KMS-11 (cell line): ENCODE measurements at regions not wholly inside any gene's neighbourhood (a gene's known extent, or its start where the extent isn't known, plus 50 kb on each side); places are given as distances from the start of the nearest gene placed in this dataset.

ENCODE experiments used
- H2AFZ ChIP-seq: fragments of 200-600 bp; sonication (generic); 2 replicates; pipeline ENCODE4 v1.6.1; 2016; ENCODE audit warnings: antibody characterized with exemption, mixed run types, low read depth
- H3K27ac ChIP-seq: fragments of 200-600 bp; sonication (generic); 2 replicates; pipeline ENCODE4 v1.6.1; 2016; ENCODE audit warnings: mild to moderate bottlenecking, mixed run types
- H3K27me3 ChIP-seq: fragments of 200-600 bp; sonication (generic); 2 replicates; pipeline ENCODE4 v1.6.1; 2017; ENCODE audit warnings: mild to moderate bottlenecking, low read depth, mixed run types, moderate library complexity; ENCODE audit not compliant: insufficient read depth
- H3K36me3 ChIP-seq: fragments of 200-600 bp; sonication (generic); 2 replicates; pipeline ENCODE4 v1.6.1; 2017; ENCODE audit warnings: mild to moderate bottlenecking, mixed run types; ENCODE audit not compliant: insufficient read depth
- H3K4me1 ChIP-seq: fragments of 200-600 bp; sonication (generic); 2 replicates; pipeline ENCODE4 v1.6.1; 2016; ENCODE audit warnings: mild to moderate bottlenecking, low read depth, mixed run types; ENCODE audit not compliant: poor library complexity, severe bottlenecking
- H3K4me2 ChIP-seq: fragments of 200-600 bp; sonication (generic); 2 replicates; pipeline ENCODE4 v1.7.0; 2016; ENCODE audit warnings: mild to moderate bottlenecking, mixed run types
- H3K4me3 ChIP-seq: fragments of 200-600 bp; sonication (generic); IDR thresholded peaks from 2 replicates; pipeline ENCODE4 v1.6.1; 2017; ENCODE audit warnings: low read depth, low read length, mixed read lengths; ENCODE audit not compliant: insufficient read depth
- H3K79me2 ChIP-seq: fragments of 200-600 bp; sonication (generic); 2 replicates; pipeline ENCODE4 v1.6.1; 2016; ENCODE audit warnings: low read depth, mixed run types; ENCODE audit not compliant: insufficient read depth
- H3K9ac ChIP-seq: fragments of 200-600 bp; sonication (generic); 2 replicates; pipeline ENCODE4 v1.6.1; 2016; ENCODE audit warnings: mild to moderate bottlenecking, mixed run types
- H4K20me1 ChIP-seq: fragments of 200-600 bp; sonication (generic); 2 replicates; pipeline ENCODE4 v1.6.1; 2016; ENCODE audit warnings: mild to moderate bottlenecking, mixed run types; ENCODE audit not compliant: insufficient read depth
- CTCF ChIP-seq: fragments of 200-600 bp; sonication (generic); conservative IDR thresholded peaks from 2 replicates; pipeline ENCODE4 v1.6.1; 2017; ENCODE audit warnings: low read depth, mild to moderate bottlenecking, antibody characterized with exemption, low read length, moderate library complexity, mixed read lengths

GRCh38 chr16:17755158-17755557, 284.4 kb upstream of the XYLT1 start:
- H3K4me2 ChIP-seq: no peak overlapping the region
- no peak overlapping the region for H3K4me3 ChIP-seq
- H3K9ac ChIP-seq: no peak overlapping the region
- H3K27ac ChIP-seq: no peak overlapping the region
- no peak for TF ChIP-seq CTCF
- no peaks in the 10 kb centered on the region for H3K79me2 ChIP-seq
- H3K36me3 ChIP-seq: no peaks in the 10 kb centered on the region
- no peaks in the 10 kb centered on the region for H3K4me1 ChIP-seq
- no peaks in the 10 kb centered on the region for H4K20me1 ChIP-seq
- H2AFZ ChIP-seq: no peak overlapping the region
- no peaks in the 10 kb centered on the region for H3K27me3 ChIP-seq

GRCh38 chr16:17753434-17753833, 282.7 kb upstream of the XYLT1 start:
- H2AFZ ChIP-seq: no peak overlapping the region
- H3K79me2 ChIP-seq: no peaks in the 10 kb centered on the region
- no peaks in the 10 kb centered on the region for H3K27me3 ChIP-seq
- H3K4me3 ChIP-seq: no peak overlapping the region
- H4K20me1 ChIP-seq: no peaks in the 10 kb centered on the region
- no peaks in the 10 kb centered on the region for H3K4me1 ChIP-seq
- H3K27ac ChIP-seq: no peak overlapping the region
- no peaks in the 10 kb centered on the region for H3K36me3 ChIP-seq
- TF ChIP-seq CTCF: no peak
- no peak overlapping the region for H3K9ac ChIP-seq
- no peak overlapping the region for H3K4me2 ChIP-seq

- Histone ChIP-seq H3K79me2 (no peaks in the 10 kb centered on the region), H3K4me3 (no peak overlapping the region), H3K36me3 (no peaks in the 10 kb centered on the region), H4K20me1 (no peaks in the 10 kb centered on the region), H3K9ac (no peak overlapping the region), H3K27ac (no peak overlapping the region), H3K4me1 (no peaks in the 10 kb centered on the region), H3K4me2 (no peak overlapping the region), H2AFZ (no peak overlapping the region), H3K27me3 (no peaks in the 10 kb centered on the region)
- TF ChIP-seq CTCF: no peak
Observed at GRCh38 chr16:17749706-17750105, 278.9 kb upstream of the XYLT1 start.

- H3K4me3 ChIP-seq: no peak overlapping the region
- no peaks in the 10 kb centered on the region for H3K4me1 ChIP-seq
- H3K9ac ChIP-seq: no peak overlapping the region
- H4K20me1 ChIP-seq: no peaks in the 10 kb centered on the region
- no peaks in the 10 kb centered on the region for H3K79me2 ChIP-seq
- no peaks in the 10 kb centered on the region for H3K36me3 ChIP-seq
- H3K4me2 ChIP-seq: no peak overlapping the region
- TF ChIP-seq CTCF: no peak
- no peak overlapping the region for H2AFZ ChIP-seq
- H3K27ac ChIP-seq: no peak overlapping the region
- H3K27me3 ChIP-seq: no peaks in the 10 kb centered on the region
Observed at GRCh38 chr16:17748044-17748719, 277.4 kb upstream of the XYLT1 start.
